ENCODE measurements at regions not wholly inside any gene's neighbourhood (a gene's known extent, or its start where the extent isn't known, plus 50 kb on each side); places are given as distances from the start of the nearest gene placed in this dataset.

- no peak for TF ChIP-seq CTCF (IDR thresholded peaks at IDR 0.05)
- no peak for TF ChIP-seq EP300 (IDR thresholded peaks at IDR 0.05)
Measured at GRCh38 chr16:55189224-55189623, 134.8 kb upstream of the IRX6 start.

All from tibial nerve (tissue), 4 donors.